ENCODE measurements at regions not wholly inside any gene's neighbourhood (a gene's known extent, or its start where the extent isn't known, plus 50 kb on each side); places are given as distances from the start of the nearest gene placed in this dataset.

GRCh38 chr7:16084875-16085274, 336.5 kb downstream of the CRPPA start:
- TF ChIP-seq CTCF (conservative IDR thresholded peaks at IDR 0.05; ENCODE audit: low read depth, low read length): no peak
- H3K4me3 ChIP-seq (ENCODE audit: low read depth, low read length): no peak overlapping the region

GRCh38 chr7:16084370-16084769, 337.0 kb downstream of the CRPPA start:
- DNase-seq (ENCODE audit: low read depth): no peak
- H3K4me3 ChIP-seq (ENCODE audit: low read depth, low read length): no peak overlapping the region
- TF ChIP-seq CTCF (conservative IDR thresholded peaks at IDR 0.05; ENCODE audit: low read depth, low read length): no peak

More at GRCh38 chr7:16084875-16085274, 336.5 kb downstream of the CRPPA start:
- no peak for DNase-seq (ENCODE audit: low read depth)

GRCh38 chr7:16083931-16084330, 337.4 kb downstream of the CRPPA start:
- H3K4me3 ChIP-seq (ENCODE audit: low read depth, low read length): no peak overlapping the region

GRCh38 chr7:16080131-16080530, 341.2 kb downstream of the CRPPA start:
- H3K4me3 ChIP-seq (ENCODE audit: low read depth, low read length): no peak overlapping the region
- DNase-seq (ENCODE audit: low read depth): no peak
- no peak for TF ChIP-seq CTCF (conservative IDR thresholded peaks at IDR 0.05; ENCODE audit: low read depth, low read length)

More at GRCh38 chr7:16083931-16084330, 337.4 kb downstream of the CRPPA start:
- TF ChIP-seq CTCF (conservative IDR thresholded peaks at IDR 0.05; ENCODE audit: low read depth, low read length): no peak
- no peak for DNase-seq (ENCODE audit: low read depth)

- no peak overlapping the region for H3K4me3 ChIP-seq (ENCODE audit: low read depth, low read length)
- no peak for TF ChIP-seq CTCF (conservative IDR thresholded peaks at IDR 0.05; ENCODE audit: low read depth, low read length)
- DNase-seq (ENCODE audit: low read depth): no peak
Observed at GRCh38 chr7:16079723-16080122, 341.6 kb downstream of the CRPPA start.

GRCh38 chr7:16078076-16078952, 343.0 kb downstream of the CRPPA start:
- TF ChIP-seq CTCF (conservative IDR thresholded peaks at IDR 0.05; ENCODE audit: low read depth, low read length): peak; percentile 85
- peak; percentile 25 for DNase-seq (ENCODE audit: low read depth)

More at GRCh38 chr7:16078076-16078952, 343.0 kb downstream of the CRPPA start:
- no peak overlapping the region for H3K4me3 ChIP-seq (ENCODE audit: low read depth, low read length)
